Calu3 (cell line): ENCODE measurements at regions not wholly inside any gene's neighbourhood (a gene's known extent, or its start where the extent isn't known, plus 50 kb on each side); places are given as distances from the start of the nearest gene placed in this dataset.

Experiments
- BruUV-seq: library from RNA; stranded (reverse); fragments of 400-500 nt; replicated peaks from 2 replicates; lab custom pipeline; 2021; lab: Mats Ljungman, UMichigan
- CTCF ChIA-PET: fragments of 300-600 bp; sonication (Branson Sonifier 250); formaldehyde crosslinking; loops from one replicate; lab custom pipeline; 2022; ENCODE audit warnings: antibody characterized with exemption; lab: Charles Lee
- DNase-seq: peaks from one replicate; pipeline ENCODE4 v3.0.0; 2022
- H3K27ac Mint-ChIP-seq: one replicate; pipeline ENCODE4 v1.8.0; 2022; ENCODE audit warnings: mixed read lengths; ENCODE audit not compliant: unreplicated experiment
- H3K27me3 Mint-ChIP-seq: one replicate; pipeline ENCODE4 v1.8.0; 2022; ENCODE audit warnings: mixed read lengths; ENCODE audit not compliant: unreplicated experiment
- H3K36me3 Mint-ChIP-seq: one replicate; pipeline ENCODE4 v1.8.0; 2022; ENCODE audit warnings: mild to moderate bottlenecking, moderate library complexity, mixed read lengths; ENCODE audit not compliant: insufficient read depth, unreplicated experiment
- H3K4me1 Mint-ChIP-seq: one replicate; pipeline ENCODE4 v1.8.0; 2022; ENCODE audit warnings: mild to moderate bottlenecking, low read depth, mixed read lengths; ENCODE audit not compliant: unreplicated experiment
- H3K4me3 Mint-ChIP-seq: one replicate; pipeline ENCODE4 v1.8.0; 2022; ENCODE audit warnings: mild to moderate bottlenecking, low read depth, moderate library complexity, mixed read lengths; ENCODE audit not compliant: unreplicated experiment
- H3K9me3 Mint-ChIP-seq: one replicate; pipeline ENCODE4 v1.8.0; 2022; ENCODE audit warnings: low read depth, mixed read lengths; ENCODE audit not compliant: unreplicated experiment
- CTCF ChIP-seq: fragments of 200-600 bp; IDR thresholded peaks from one replicate; pipeline ENCODE4 v1.8.0; 2022; ENCODE audit warnings: antibody characterized with exemption; ENCODE audit not compliant: unreplicated experiment
- intact Hi-C: fragments of 100-400 bp; cut with micrococcal nuclease; formaldehyde crosslinking; loops from one replicate; pipeline ENCODE4 v1.10.0; 2022; ENCODE audit not compliant: unreplicated experiment

GRCh38 chr2:6065703-6066102, 373.5 kb downstream of the SOX11 start:
- TF ChIP-seq CTCF = no peak
- H3K9me3 Mint-ChIP-seq = peaks cover 3% of the 10 kb centered on the region
- H3K27me3 Mint-ChIP-seq = no peaks in the 10 kb centered on the region
- no TSS peak for BruUV-seq
- CTCF ChIA-PET = no interaction called here
- peaks cover 9% of the 10 kb centered on the region for H3K4me1 Mint-ChIP-seq
- no peak overlapping the region for H3K4me3 Mint-ChIP-seq
- DNase-seq = no peak
- intact Hi-C loops = no loop called here
- no peak overlapping the region for H3K27ac Mint-ChIP-seq
- H3K36me3 Mint-ChIP-seq = no peaks in the 10 kb centered on the region

GRCh38 chr2:6067089-6067488, 374.9 kb downstream of the SOX11 start:
- BruUV-seq = no TSS peak
- H3K4me1 Mint-ChIP-seq = peaks cover 9% of the 10 kb centered on the region
- H3K36me3 Mint-ChIP-seq = no peaks in the 10 kb centered on the region
- no peak for DNase-seq
- TF ChIP-seq CTCF = no peak
- CTCF ChIA-PET = no interaction called here
- H3K4me3 Mint-ChIP-seq = no peak overlapping the region
- intact Hi-C loops = no loop called here
- no peaks in the 10 kb centered on the region for H3K27me3 Mint-ChIP-seq
- no peaks in the 10 kb centered on the region for H3K9me3 Mint-ChIP-seq
- no peak overlapping the region for H3K27ac Mint-ChIP-seq

GRCh38 chr2:6067806-6068205, 375.6 kb downstream of the SOX11 start:
- no peaks in the 10 kb centered on the region for H3K9me3 Mint-ChIP-seq
- no peak overlapping the region for H3K4me3 Mint-ChIP-seq
- TF ChIP-seq CTCF = no peak
- no peak overlapping the region for H3K27ac Mint-ChIP-seq
- intact Hi-C loops = no loop called here
- H3K36me3 Mint-ChIP-seq = no peaks in the 10 kb centered on the region
- CTCF ChIA-PET = no interaction called here
- no TSS peak for BruUV-seq
- H3K27me3 Mint-ChIP-seq = no peaks in the 10 kb centered on the region
- no peak for DNase-seq
- peaks cover 9% of the 10 kb centered on the region for H3K4me1 Mint-ChIP-seq

GRCh38 chr2:6068429-6068828, 376.2 kb downstream of the SOX11 start:
- Mint-ChIP-seq H3K27me3 (no peaks in the 10 kb centered on the region), H3K27ac (no peak overlapping the region), H3K36me3 (no peaks in the 10 kb centered on the region), H3K4me1 (peaks cover 9% of the 10 kb centered on the region), H3K4me3 (no peak overlapping the region), H3K9me3 (no peaks in the 10 kb centered on the region)
- intact Hi-C loops = no loop called here
- no peak for TF ChIP-seq CTCF
- CTCF ChIA-PET = no interaction called here
- DNase-seq = no peak
- BruUV-seq = no TSS peak
